ENCODE measurements at regions not wholly inside any gene's neighbourhood (a gene's known extent, or its start where the extent isn't known, plus 50 kb on each side); places are given as distances from the start of the nearest gene placed in this dataset.
"Not testable (repeated sequence)": the region's sequence is repeated elsewhere in the genome, so short reads cannot be mapped to it uniquely, and the experiment has no call there.

DNA sequence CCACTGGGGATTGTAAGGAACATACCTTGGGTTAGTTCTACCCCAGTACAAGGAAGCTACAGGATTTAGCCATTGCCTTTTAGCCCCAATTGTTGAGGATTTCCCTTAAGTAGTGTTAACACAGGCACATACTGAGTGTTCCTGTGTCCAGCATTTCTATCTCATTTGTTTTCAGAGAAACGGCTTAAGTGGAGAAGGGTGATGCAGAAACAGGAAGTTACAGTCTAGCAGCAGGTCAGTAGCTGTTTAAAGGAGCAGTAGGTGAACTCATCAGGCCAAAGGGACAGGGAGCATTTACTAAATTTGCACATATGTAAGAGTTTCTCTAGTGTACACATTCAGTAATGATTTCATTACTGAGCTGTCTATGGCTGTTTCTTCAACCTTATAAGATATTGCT is 644.2 kb upstream of the GJE1 start:
- DNase-seq: no peak

DNA sequence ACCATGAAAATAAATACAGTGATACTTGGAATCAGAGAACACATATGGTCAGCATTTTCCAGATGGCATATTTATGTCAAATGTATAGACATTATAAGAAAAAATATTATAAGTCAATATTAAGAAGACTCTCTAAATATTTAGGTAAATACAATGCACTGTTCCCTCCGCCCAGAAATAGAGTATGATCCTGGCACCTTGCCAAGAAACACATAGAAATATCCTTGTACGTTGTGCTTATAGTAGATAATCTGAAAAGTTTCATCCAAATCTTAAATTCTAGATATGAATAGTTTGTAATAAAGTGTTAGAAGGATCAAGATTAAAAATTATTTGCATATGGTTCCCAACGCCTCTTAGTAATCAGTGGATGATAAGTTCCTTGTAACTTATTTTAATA is 645.8 kb upstream of the GJE1 start:
- DNase-seq: no peak

DNA sequence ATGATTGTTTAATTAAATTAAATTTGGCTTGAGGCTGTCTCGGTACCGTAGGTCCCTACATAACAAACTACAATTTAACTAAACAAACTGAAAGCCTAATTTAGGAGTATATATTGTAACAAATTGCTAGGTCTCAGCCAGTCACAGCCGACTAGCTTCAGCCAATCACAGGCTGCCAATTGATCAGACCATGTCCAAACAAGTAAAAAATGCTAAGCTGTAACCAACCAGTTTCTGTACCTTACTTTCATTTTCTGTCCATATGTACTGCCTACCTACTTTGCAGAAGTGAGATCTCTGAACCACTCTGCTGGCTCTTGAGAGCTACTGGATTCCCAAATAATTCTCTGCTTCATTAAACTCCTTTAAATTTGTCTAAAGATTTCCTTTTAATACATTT is 648.0 kb upstream of the GJE1 start:
- DNase-seq: no peak

DNA sequence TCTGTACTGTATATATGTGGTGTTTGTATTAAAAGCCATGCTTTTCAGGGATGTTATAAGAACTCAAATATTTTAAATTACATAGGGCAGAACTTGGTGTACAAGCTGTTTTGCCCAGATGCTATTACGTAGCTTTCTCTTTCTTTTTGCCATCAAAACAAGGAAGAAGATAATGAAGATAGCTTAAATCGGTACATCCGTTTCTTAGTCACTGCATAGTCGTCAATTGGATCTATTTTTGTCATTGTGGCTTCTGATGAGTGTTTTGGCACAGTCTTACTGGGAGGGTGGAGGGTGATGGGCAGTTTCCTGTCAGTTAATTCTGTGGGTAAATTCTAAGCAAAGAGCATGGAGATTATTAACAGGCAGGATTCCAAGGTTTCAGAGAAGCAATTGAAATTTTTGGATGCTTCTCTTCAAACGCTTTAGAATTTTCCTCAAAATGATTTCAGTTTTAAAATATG is 649.1 kb upstream of the GJE1 start:
- DNase-seq: peak; percentile 48

DNA sequence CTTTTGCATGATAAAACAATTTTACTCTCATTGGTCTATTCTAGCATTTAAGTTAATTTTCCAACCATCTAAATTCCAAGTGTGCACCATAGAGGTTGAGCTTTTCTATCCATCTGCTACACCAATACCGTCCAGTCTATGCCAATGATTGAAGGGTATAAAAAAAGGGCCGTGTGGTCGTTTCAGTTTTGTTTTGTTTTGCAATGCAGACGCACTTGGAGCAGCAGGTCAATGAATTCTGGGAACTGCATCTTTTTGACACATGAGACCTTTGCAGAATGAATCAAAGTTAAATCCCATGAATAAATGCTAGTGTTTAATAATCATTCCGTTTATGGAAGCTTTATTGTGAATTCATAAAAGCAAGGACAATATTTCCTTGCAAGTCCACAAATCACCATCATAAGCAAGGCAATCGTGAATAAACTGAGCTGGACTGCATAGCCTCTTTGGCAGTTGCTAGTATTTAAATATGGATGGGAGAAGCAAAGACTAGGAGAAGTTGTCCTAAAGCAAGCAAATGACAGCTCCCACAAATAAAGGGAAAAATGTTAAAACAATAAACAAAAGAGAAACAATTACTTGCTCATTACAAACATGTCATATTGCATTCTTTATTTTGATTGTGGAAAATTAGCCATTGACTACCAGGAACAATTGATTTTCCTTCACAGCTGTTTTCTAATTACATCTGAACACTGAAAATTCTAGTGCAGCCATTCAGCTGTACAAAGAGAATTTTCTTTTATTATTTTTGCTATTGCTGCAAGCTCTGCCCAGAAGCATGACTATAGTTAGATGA is 649.7 kb upstream of the GJE1 start:
- DNase-seq: no peak

DNA sequence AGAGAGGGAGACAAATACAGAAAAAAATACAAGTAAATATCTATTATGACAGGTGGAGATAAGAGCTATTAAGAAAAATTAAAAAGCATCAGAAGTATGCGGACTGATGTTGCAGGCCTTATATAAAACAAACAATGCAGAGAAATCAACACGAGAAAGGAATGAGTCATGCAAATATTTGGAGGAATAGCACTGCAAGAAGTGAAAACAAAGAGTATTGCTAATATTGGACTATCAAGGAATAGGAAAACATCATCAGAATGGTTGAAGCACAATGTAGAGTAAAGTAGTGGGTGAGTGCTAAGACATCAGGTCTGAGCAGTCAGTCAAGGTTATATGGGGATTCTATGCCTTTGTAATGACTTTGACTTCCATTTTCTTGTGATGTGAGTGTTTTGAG is 657.5 kb upstream of the GJE1 start:
- no peak for DNase-seq

DNA sequence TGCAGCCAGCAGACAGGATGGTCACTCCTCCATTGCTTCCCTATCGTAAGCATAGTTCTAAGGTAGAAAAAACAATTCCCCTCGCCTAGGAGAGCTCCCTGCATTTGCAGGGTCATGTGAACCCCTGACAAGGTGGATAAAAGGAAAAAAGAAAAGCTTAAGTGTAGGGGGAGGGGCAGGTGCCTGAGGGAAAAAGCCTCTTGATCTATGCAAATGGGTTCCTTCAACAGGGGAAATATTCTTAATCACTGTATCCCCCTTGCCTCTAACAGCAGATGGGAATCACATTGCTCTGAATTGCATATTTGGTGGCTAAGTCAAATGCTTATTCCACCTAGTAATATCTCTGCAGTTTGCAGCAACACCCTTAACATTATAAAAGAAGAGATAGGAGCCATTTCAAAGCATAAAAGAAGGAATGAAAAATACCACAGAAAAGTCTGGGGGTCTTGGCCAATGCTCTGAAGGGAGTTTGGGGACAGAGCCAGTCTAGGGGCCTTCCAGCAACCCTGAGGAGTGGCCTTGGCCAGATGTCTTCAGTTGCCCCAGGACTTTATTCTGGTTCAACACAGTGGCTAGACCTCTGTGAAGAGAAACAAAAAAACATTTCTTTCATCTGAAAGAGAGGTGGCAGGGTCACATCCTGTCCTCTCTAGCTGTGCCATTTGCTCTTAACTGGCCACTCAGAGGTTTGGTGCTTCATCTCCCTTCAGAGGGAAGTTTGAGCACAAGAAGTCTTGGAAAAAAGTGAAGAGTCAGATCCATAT is 660.4 kb upstream of the GJE1 start:
- no peak for DNase-seq

DNA sequence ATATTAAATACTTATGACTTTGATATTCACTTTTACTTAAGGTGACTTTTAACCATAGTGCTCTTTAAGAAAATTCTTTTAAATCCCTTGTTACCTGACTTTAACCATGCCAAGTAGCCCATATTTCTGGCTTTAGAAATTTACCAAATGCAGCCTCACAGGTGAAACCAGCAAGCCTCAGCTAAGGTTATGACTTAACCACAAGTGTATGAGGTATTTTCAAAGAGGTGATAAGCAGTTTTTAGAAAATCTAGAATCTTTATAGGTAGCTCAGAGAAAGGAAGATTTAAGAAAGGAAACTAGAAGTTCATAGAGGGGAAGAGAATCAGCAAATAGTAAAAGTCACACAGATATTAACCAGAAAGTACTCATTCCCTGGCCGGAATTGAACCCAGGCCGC is 661.9 kb upstream of the GJE1 start:
- DNase-seq: no peak

DNA sequence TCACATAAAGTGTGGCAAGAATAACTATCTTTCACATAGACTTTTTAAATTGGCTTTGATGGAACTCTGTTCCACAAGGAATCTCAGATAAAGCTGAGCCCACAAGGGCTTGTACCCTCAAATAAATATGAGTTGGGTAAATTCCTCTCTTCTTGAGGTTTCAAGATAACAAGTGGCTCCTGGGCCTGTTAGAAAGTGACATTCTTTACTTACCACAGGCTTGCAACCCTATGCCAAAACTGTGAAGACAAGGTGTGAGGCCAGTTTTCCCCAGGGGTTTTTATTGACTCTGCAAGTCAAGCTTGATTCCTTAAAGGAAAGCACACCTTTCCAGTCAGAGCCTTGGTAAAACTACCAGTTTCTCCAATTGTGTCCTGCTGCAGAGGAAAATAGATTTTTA is 664.8 kb upstream of the GJE1 start:
- DNase-seq: no peak

DNA sequence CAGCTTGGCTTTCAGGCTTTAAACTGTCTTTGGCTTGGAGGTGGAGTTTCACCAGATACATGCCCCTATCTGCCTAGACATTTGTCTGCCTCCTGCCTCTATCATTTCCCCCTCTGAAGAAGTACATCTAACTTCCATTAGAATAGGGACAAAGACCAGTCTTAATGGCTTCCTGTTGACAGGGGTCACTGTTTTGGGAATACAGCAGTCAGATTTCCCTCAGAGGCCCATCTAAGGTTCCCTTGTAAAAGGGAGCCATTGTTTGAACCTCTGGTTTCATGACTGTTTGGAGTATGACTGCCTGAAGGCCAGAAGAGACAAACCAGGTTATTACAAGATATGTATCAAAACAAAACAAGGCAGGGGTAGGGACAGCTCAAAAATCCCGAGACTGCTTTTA is 665.7 kb upstream of the GJE1 start:
- no peak for DNase-seq

DNA sequence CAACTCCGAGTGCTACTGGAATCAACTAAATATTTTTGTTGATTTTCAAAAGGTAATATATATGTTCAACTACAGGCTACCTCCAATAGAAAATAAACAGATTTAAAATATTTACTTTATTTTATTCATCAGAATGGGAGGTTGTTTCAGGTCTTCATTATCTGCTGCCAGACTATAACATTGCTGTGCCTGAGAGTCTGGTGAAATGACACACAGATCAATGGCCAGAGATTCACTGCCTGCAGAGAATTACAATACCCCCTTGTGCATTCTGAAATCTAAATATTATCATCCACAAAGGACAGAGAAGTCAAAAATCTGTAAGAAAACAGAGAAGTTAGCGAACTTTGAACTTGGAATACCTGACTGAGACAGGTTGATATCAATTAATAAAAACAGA is 667.8 kb upstream of the GJE1 start:
- no peak for DNase-seq

DNA sequence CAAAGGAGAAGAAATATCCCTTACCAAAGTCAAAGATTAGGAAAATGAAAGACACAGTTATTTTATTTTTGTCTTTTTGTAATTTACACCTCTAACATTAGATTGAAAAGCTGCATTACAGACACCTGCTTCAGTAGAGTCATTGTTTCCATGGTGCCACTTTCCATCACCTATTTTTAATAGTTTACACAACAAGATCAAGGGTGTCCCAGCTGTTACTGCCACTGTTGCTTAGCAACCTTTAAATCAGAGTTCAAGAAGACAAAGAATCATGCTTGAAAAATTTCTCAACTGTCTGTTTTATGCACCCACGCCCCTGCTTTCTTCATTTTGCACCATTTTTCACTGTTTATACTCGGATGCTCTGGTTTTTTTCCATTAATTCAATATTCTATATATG is 668.2 kb upstream of the GJE1 start:
- no peak for DNase-seq

DNA sequence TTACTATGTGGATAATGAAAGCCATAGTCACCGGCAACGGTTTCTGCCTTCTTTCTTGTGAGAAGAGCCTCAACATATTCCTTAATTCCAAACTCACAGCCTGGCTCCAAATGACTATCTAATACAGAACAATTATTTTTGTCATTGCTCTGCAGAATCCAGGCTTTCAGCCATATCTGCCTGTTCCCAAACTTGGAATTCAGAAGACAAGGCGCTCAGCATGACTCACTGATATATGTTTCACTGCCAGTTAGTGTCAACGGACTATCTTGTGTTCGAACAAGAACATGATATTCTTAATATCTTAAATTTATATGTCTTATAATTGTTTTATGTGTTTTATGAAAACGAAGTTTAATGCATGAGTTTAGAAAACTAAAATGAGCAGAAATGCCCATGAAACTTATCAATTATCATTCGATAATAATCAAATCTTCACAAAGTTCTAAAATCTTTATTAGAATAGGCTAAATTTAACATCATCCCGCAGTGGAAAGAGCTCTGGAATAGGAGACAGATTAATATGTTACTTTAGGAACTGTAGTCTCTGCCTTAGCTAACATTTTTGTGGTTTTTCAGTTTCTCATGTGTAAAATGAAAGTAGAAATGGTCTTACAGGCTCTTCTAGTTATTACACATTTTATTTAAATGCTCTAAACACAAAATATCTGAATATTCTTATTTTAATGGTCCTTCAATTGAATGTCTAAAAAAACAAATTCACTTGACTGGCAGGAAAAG is 669.3 kb upstream of the GJE1 start:
- no peak for DNase-seq

DNA sequence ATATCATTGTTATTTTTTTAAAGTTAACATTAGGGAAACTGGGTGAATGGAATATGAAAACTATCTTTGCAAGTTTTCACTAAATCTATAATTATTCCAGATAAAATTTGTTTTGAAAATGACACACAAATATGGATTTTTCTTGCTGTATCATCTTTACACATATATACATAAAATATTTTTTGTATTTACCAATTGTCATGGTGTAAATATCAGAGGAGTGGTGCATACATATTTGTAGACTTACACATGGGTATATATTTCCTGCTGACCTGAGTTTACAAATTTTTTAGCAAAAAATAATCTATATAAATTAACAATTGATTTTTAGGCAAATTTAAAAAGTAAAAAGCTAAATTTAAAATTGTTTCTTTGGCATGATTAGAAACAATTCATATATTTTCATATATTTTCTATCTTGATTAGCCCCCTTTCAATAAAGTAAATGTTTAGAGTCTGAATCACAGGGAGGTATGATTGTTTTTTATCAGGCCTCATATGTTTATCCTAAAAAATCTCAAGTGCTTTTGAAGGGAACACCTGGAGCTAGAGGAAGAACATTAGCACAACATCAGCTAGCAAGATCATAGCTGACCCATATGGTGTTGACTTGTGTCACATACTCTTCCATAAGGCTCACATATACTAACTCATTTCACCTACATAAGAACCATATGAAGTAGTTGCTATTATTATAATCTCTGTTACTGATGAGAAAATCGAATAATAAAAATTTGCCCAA is 671.8 kb upstream of the GJE1 start:
- no peak for DNase-seq

DNA sequence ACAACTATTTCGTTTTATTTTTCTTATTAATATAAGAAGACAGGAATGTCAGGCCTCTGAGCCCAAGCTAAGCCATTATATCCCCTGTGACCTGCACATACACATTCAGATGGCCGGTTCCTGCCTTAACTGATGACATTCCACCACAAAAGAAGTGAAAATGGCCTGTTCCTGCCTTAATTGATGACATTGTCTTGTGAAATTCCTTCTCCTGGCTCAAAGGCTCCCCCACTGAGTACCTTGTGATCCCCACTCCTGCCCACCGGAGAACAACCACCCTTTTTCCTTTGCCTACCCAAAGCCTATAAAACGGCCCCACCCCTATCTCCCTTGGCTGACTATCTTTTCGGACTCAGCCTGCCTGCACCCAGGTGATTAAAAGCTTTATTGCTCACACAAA is 672.5 kb upstream of the GJE1 start:
- DNase-seq: not testable (repeated sequence)

DNA sequence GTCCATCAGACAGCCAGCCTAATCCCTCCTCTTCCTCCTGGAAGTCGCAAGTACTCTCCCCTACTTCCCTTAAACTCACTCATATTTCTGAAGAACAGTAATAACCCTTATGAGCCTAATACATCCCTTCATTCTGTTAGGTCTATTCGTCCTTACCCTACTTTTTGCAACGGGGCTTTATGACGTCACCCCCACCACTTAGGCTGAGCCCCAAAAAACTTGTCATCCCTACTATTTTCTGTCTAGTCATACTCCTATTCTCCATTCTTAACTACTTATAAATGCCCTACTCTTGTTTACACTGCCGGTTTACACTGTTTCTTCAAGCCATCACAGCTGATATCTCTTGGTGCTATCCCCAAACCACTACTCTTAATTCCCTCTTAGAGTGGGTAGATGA is 674.7 kb upstream of the GJE1 start:
- not testable (repeated sequence) for DNase-seq

DNA sequence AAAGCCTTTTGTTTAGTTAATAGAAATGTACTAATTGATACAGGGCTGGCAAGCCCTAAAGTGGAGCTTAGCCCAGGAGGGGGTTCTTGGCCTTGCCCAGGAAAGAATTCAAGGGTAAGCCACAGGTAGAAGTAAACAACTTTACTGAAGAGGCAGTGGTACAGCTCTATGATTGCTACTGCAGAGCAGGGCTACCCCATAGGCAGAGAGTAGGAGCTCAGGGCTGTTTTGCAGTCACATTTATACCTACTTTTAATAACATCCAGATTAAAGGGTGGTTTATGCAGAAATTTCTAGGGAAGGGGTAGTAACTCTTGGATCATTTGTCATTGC is 680.4 kb upstream of the GJE1 start:
- no peak for DNase-seq

DNA sequence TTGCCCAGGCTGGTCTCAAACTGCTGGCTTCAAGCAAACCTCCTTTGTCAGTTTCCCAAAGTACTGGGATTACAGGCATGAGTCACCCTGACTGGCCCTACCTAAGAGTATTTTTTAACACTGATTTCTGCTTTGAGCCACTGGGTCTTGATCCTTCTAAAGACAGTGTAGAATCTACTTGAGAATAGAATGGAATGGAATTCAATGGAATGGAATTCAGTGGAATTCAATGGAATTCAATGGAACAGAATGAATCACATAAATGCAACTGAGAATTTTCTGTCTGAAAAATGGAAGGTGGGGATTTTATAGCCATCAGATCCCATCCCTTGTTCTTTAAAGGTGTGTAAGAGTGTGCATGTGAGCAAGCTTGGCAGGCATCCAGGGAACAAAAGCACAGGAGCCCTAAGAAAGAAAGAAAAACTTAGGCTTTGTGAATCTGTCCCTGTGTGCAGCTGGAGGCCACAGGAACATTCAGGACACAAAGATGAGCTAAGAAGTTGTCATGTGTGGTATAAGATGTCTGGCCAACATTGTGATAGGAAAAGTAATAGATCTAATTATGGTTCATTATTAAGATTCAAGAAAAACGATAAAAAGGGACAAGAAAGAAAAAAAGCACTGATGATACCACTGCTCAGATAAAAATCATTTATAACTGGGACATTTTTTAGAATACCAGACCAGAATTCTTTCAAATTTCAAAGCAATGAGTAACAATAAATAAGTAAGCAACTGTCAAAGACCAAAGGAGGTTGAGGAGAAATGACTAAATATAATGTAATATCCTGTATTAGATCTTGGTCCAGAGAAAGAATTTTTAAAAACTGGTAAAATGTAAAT is 681.0 kb upstream of the GJE1 start:
- no peak for DNase-seq

DNA sequence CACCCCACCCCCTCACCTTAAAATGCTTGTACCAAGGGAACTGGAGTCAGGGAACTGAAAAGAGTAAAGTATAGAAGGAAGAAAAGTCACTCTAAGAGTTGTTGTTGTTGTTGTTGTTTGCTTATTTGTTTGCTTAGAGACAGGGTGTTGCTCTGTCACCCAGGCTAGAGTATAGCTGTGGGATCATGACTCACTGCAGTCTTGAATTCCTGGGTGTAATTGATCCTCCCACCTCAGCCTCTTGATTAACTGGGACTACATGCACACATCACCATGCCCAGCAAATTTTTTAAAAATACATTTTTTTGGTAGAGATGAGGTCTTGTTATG is 681.6 kb upstream of the GJE1 start:
- DNase-seq: no peak

DNA sequence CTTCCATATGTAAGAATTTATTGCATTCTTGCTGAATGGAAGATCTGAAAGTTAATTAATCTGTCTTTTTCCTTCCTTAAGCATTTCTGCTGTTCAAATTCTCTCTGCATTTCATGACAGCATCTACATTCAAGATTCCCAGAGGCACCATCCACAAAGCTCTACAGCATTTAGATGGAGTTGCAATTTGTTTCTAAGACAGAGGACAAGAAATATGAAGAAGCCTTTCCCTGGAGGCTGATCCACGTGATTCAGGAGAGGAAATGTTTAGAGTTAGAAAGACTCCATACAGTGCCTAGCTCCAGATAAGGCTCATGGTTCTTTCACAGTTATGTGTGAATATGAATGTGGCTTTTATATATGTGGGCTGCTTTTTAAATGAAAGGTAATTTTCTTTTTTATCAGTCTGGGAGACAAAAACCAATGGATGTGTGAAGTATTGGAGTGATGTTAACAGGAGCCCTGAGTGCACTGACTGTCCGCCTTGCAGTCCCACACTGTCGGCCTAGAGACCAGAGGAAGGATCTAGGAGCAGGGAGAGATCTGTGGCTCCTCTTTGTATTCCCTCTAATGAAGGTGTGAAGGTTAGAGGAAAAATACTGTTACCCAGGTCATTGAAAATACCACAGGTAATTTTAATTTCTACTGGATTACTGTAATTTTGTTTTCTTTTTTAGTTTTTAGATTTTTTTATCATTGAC is 686.6 kb upstream of the GJE1 start:
- DNase-seq: no peak

DNA sequence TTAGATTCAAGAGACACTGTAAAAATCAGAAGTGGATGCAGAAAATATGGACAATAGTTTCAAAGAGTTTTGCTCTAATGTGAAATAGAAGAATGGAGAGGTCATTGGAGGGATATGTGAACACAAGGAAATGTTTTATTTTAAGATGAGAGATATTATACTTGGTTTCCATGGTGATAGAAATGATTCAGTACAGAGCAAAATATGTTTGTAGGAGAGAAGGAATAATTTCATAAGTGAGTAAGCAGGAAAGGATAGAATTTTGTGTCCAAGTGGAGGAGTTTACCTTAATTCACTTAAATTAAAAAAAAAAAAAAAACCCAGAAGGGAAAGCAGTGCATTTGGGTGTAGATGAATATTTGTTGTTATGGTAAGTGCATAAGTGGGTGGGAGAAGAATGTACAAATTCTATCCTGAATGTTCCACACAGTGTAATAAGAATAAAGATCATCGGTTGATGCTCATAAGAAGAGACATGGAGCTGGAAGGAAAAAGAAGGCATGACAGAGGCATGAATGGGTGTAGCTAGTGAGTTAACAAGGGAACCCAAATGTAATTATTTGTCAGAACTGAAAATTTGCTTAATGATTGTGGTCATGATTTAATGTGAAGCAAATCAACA is 688.9 kb upstream of the GJE1 start:
- DNase-seq: no peak

Measured in right forelimb (tissue), 1 donor.